ENCODE measurements at regions not wholly inside any gene's neighbourhood (a gene's known extent, or its start where the extent isn't known, plus 50 kb on each side); places are given as distances from the start of the nearest gene placed in this dataset.

GRCh38 chr12:60042835-60043234 is 447.0 kb downstream of the SLC16A7 start:
- Mint-ChIP-seq H3K27ac (no peak overlapping the region), H3K9me3 (peaks cover 2 to 7% (median 3%) of the 10 kb centered on the region in 3 donors)

GRCh38 chr12:60043236-60043635 is 447.4 kb downstream of the SLC16A7 start:
- no peaks in the 10 kb centered on the region for H3K27me3 Mint-ChIP-seq
- no peaks in the 10 kb centered on the region for H3K36me3 Mint-ChIP-seq
- H3K4me1 Mint-ChIP-seq: no peaks in the 10 kb centered on the region
- no peak overlapping the region for H3K4me3 Mint-ChIP-seq
- peaks cover 2 to 3% (median 3%) of the 10 kb centered on the region in 3 donors for H3K9me3 Mint-ChIP-seq
- no peak overlapping the region for H3K27ac Mint-ChIP-seq

More at GRCh38 chr12:60042835-60043234, 447.0 kb downstream of the SLC16A7 start:
- H3K27me3 Mint-ChIP-seq: no peaks in the 10 kb centered on the region
- H3K4me3 Mint-ChIP-seq: no peak overlapping the region
- H3K4me1 Mint-ChIP-seq: no peaks in the 10 kb centered on the region
- no peaks in the 10 kb centered on the region for H3K36me3 Mint-ChIP-seq

GRCh38 chr12:60052483-60052882 is 456.7 kb downstream of the SLC16A7 start:
- Mint-ChIP-seq H3K4me1 (no peaks in the 10 kb centered on the region), H3K36me3 (no peaks in the 10 kb centered on the region), H3K27ac (no peak overlapping the region), H3K9me3 (peaks cover 2 to 4% (median 3%) of the 10 kb centered on the region in 3 donors), H3K27me3 (no peaks in the 10 kb centered on the region), H3K4me3 (no peak overlapping the region)

- Mint-ChIP-seq H3K4me3 (no peak overlapping the region), H3K27me3 (no peaks in the 10 kb centered on the region), H3K9me3 (no peaks in the 10 kb centered on the region), H3K4me1 (no peaks in the 10 kb centered on the region), H3K36me3 (no peaks in the 10 kb centered on the region), H3K27ac (no peak overlapping the region)
Measured at GRCh38 chr12:60059180-60059579, 463.4 kb downstream of the SLC16A7 start.

GRCh38 chr12:60066655-60067054 is 470.8 kb downstream of the SLC16A7 start:
- H3K27me3 Mint-ChIP-seq: no peaks in the 10 kb centered on the region
- peaks cover 0 to 12% (median 2%) of the 10 kb centered on the region in 3 donors for H3K9me3 Mint-ChIP-seq
- no peaks in the 10 kb centered on the region for H3K36me3 Mint-ChIP-seq
- H3K4me1 Mint-ChIP-seq: no peaks in the 10 kb centered on the region
- no peak overlapping the region for H3K27ac Mint-ChIP-seq
- no peak overlapping the region for H3K4me3 Mint-ChIP-seq

GRCh38 chr12:60070552-60070951 is 474.7 kb downstream of the SLC16A7 start:
- H3K9me3 Mint-ChIP-seq: peaks cover 0 to 24% (median 2%) of the 10 kb centered on the region in 3 donors
- H3K4me1 Mint-ChIP-seq: no peaks in the 10 kb centered on the region
- H3K27ac Mint-ChIP-seq: no peak overlapping the region
- H3K27me3 Mint-ChIP-seq: no peaks in the 10 kb centered on the region
- no peak overlapping the region for H3K4me3 Mint-ChIP-seq
- no peaks in the 10 kb centered on the region for H3K36me3 Mint-ChIP-seq

GRCh38 chr12:60071759-60072191 is 475.9 kb downstream of the SLC16A7 start:
- peaks cover 0 to 19% (median 2%) of the 10 kb centered on the region in 3 donors for H3K9me3 Mint-ChIP-seq
- H3K27ac Mint-ChIP-seq: no peak overlapping the region
- no peaks in the 10 kb centered on the region for H3K36me3 Mint-ChIP-seq
- H3K27me3 Mint-ChIP-seq: no peaks in the 10 kb centered on the region
- no peak overlapping the region for H3K4me3 Mint-ChIP-seq
- H3K4me1 Mint-ChIP-seq: no peaks in the 10 kb centered on the region

- H3K27me3 Mint-ChIP-seq: no peaks in the 10 kb centered on the region
- H3K9me3 Mint-ChIP-seq: peaks cover 0 to 18% (median 0%) of the 10 kb centered on the region in 3 donors
- H3K36me3 Mint-ChIP-seq: no peaks in the 10 kb centered on the region
- H3K4me1 Mint-ChIP-seq: no peaks in the 10 kb centered on the region
- H3K4me3 Mint-ChIP-seq: no peak overlapping the region
- no peak overlapping the region for H3K27ac Mint-ChIP-seq
Measured at GRCh38 chr12:60072911-60073310, 477.1 kb downstream of the SLC16A7 start.

- no peaks in the 10 kb centered on the region for H3K27me3 Mint-ChIP-seq
- H3K27ac Mint-ChIP-seq: no peak overlapping the region
- no peak overlapping the region for H3K4me3 Mint-ChIP-seq
- no peaks in the 10 kb centered on the region for H3K36me3 Mint-ChIP-seq
- H3K4me1 Mint-ChIP-seq: no peaks in the 10 kb centered on the region
- peaks cover 0 to 21% (median 4%) of the 10 kb centered on the region in 3 donors for H3K9me3 Mint-ChIP-seq
Measured at GRCh38 chr12:60075091-60075490, 479.3 kb downstream of the SLC16A7 start.

GRCh38 chr12:60078026-60078425 is 482.2 kb downstream of the SLC16A7 start:
- no peak overlapping the region for H3K4me3 Mint-ChIP-seq
- H3K36me3 Mint-ChIP-seq: no peaks in the 10 kb centered on the region
- H3K27me3 Mint-ChIP-seq: no peaks in the 10 kb centered on the region
- H3K4me1 Mint-ChIP-seq: no peaks in the 10 kb centered on the region
- peaks cover 3 to 17% (median 5%) of the 10 kb centered on the region in 3 donors for H3K9me3 Mint-ChIP-seq
- no peak overlapping the region for H3K27ac Mint-ChIP-seq

GRCh38 chr12:60093428-60093827 is 497.6 kb downstream of the SLC16A7 start:
- H3K4me1 Mint-ChIP-seq: no peaks in the 10 kb centered on the region
- no peaks in the 10 kb centered on the region for H3K36me3 Mint-ChIP-seq
- no peak overlapping the region for H3K4me3 Mint-ChIP-seq
- no peaks in the 10 kb centered on the region for H3K27me3 Mint-ChIP-seq
- peaks cover 0 to 4% (median under 1%) of the 10 kb centered on the region in 3 donors for H3K9me3 Mint-ChIP-seq
- H3K27ac Mint-ChIP-seq: no peak overlapping the region

GRCh38 chr12:60094436-60094835 is 498.6 kb downstream of the SLC16A7 start:
- Mint-ChIP-seq H3K9me3 (peaks cover 0 to 4% (median 0%) of the 10 kb centered on the region in 3 donors), H3K4me1 (no peaks in the 10 kb centered on the region), H3K27ac (no peak overlapping the region), H3K36me3 (no peaks in the 10 kb centered on the region), H3K4me3 (no peak overlapping the region), H3K27me3 (no peaks in the 10 kb centered on the region)

- no peaks in the 10 kb centered on the region for H3K36me3 Mint-ChIP-seq
- no peak overlapping the region for H3K4me3 Mint-ChIP-seq
- H3K9me3 Mint-ChIP-seq: peaks cover 1 to 14% (median 3%) of the 10 kb centered on the region in 3 donors
- no peak overlapping the region for H3K27ac Mint-ChIP-seq
- no peaks in the 10 kb centered on the region for H3K4me1 Mint-ChIP-seq
- H3K27me3 Mint-ChIP-seq: no peaks in the 10 kb centered on the region
Measured at GRCh38 chr12:60096727-60097126, 500.9 kb downstream of the SLC16A7 start.

GRCh38 chr12:60100160-60100559 is 504.3 kb downstream of the SLC16A7 start:
- no peaks in the 10 kb centered on the region for H3K4me1 Mint-ChIP-seq

GRCh38 chr12:60100852-60101251 is 505.0 kb downstream of the SLC16A7 start:
- H3K27me3 Mint-ChIP-seq: no peaks in the 10 kb centered on the region
- no peaks in the 10 kb centered on the region for H3K36me3 Mint-ChIP-seq

More at GRCh38 chr12:60100160-60100559, 504.3 kb downstream of the SLC16A7 start:
- H3K36me3 Mint-ChIP-seq: no peaks in the 10 kb centered on the region
- H3K9me3 Mint-ChIP-seq: peaks cover 1 to 14% (median 5%) of the 10 kb centered on the region in 3 donors
- H3K27me3 Mint-ChIP-seq: no peaks in the 10 kb centered on the region
- no peak overlapping the region for H3K27ac Mint-ChIP-seq
- no peak overlapping the region for H3K4me3 Mint-ChIP-seq

GRCh38 chr12:60101715-60102114 is 505.9 kb downstream of the SLC16A7 start:
- H3K4me3 Mint-ChIP-seq: no peak overlapping the region
- H3K4me1 Mint-ChIP-seq: no peaks in the 10 kb centered on the region
- H3K9me3 Mint-ChIP-seq: peaks cover 1 to 12% (median 5%) of the 10 kb centered on the region in 3 donors
- no peaks in the 10 kb centered on the region for H3K36me3 Mint-ChIP-seq
- H3K27ac Mint-ChIP-seq: no peak overlapping the region
- no peaks in the 10 kb centered on the region for H3K27me3 Mint-ChIP-seq

More at GRCh38 chr12:60100852-60101251, 505.0 kb downstream of the SLC16A7 start:
- H3K4me1 Mint-ChIP-seq: no peaks in the 10 kb centered on the region
- no peak overlapping the region for H3K4me3 Mint-ChIP-seq
- peaks cover 1 to 14% (median 5%) of the 10 kb centered on the region in 3 donors for H3K9me3 Mint-ChIP-seq
- H3K27ac Mint-ChIP-seq: no peak overlapping the region
